Progenitor cell of endocrine pancreas (in vitro differentiated cells): ENCODE measurements at regions not wholly inside any gene's neighbourhood (a gene's known extent, or its start where the extent isn't known, plus 50 kb on each side); places are given as distances from the start of the nearest gene placed in this dataset.
"Not testable (repeated sequence)": the region's sequence is repeated elsewhere in the genome, so short reads cannot be mapped to it uniquely, and the experiment has no call there.

Experiments
- DNase-seq: peaks from one replicate; pipeline ENCODE4 v3.0.0; 2021; ENCODE audit warnings: low spot score; ENCODE audit not compliant: unreplicated experiment
- H3K27ac Mint-ChIP-seq: 2 replicates; pipeline ENCODE4 v1.8.0; 2021; ENCODE audit warnings: mild to moderate bottlenecking, moderate library complexity, mixed read lengths
- H3K27me3 Mint-ChIP-seq: 2 replicates; pipeline ENCODE4 v1.8.0; 2021; ENCODE audit warnings: mixed read lengths
- H3K36me3 Mint-ChIP-seq: 2 replicates; pipeline ENCODE4 v1.8.0; 2022; ENCODE audit warnings: mixed read lengths; ENCODE audit not compliant: insufficient read depth
- H3K4me1 Mint-ChIP-seq: 2 replicates; pipeline ENCODE4 v1.8.0; 2021; ENCODE audit warnings: low read depth, mixed read lengths
- H3K4me3 Mint-ChIP-seq: 2 replicates; pipeline ENCODE4 v1.8.0; 2021; ENCODE audit warnings: low read depth, mild to moderate bottlenecking, moderate library complexity, mixed read lengths
- H3K9me3 Mint-ChIP-seq: 2 replicates; pipeline ENCODE4 v1.8.0; 2021; ENCODE audit warnings: low read depth, mixed read lengths
- CTCF ChIP-seq: fragments of 200-600 bp; sonication (generic); IDR thresholded peaks from one replicate; pipeline ENCODE4 v1.5.0; 2021; ENCODE audit warnings: antibody characterized with exemption, mild to moderate bottlenecking; ENCODE audit not compliant: unreplicated experiment

- H3K27me3 Mint-ChIP-seq: no peaks in the 10 kb centered on the region
- H3K9me3 Mint-ChIP-seq: peaks cover 4% of the 10 kb centered on the region
- H3K36me3 Mint-ChIP-seq: no peaks in the 10 kb centered on the region
Observed at GRCh38 chr7:91780521-91780920, 100.0 kb downstream of the MTERF1 start.

GRCh38 chr7:91784469-91784868, 96.0 kb downstream of the MTERF1 start:
- H3K4me3 Mint-ChIP-seq: no peak overlapping the region
- no peaks in the 10 kb centered on the region for H3K36me3 Mint-ChIP-seq
- no peaks in the 10 kb centered on the region for H3K4me1 Mint-ChIP-seq
- peak; percentile 49 for TF ChIP-seq CTCF
- DNase-seq: no peak
- no peaks in the 10 kb centered on the region for H3K27me3 Mint-ChIP-seq
- H3K9me3 Mint-ChIP-seq: no peaks in the 10 kb centered on the region
- no peak overlapping the region for H3K27ac Mint-ChIP-seq

More at GRCh38 chr7:91780521-91780920, 100.0 kb downstream of the MTERF1 start:
- TF ChIP-seq CTCF: no peak
- peaks cover 9% of the 10 kb centered on the region for H3K4me1 Mint-ChIP-seq
- DNase-seq: no peak
- no peak overlapping the region for H3K4me3 Mint-ChIP-seq
- H3K27ac Mint-ChIP-seq: no peak overlapping the region

GRCh38 chr7:91787931-91788330, 92.6 kb downstream of the MTERF1 start:
- Mint-ChIP-seq H3K9me3 (peaks cover 3% of the 10 kb centered on the region), H3K4me1 (no peaks in the 10 kb centered on the region), H3K4me3 (no peak overlapping the region), H3K27me3 (no peaks in the 10 kb centered on the region), H3K36me3 (no peaks in the 10 kb centered on the region), H3K27ac (no peak overlapping the region)
- no peak for DNase-seq
- TF ChIP-seq CTCF: no peak

GRCh38 chr7:91789086-91789485, 91.4 kb downstream of the MTERF1 start:
- H3K4me3 Mint-ChIP-seq: no peak overlapping the region
- H3K4me1 Mint-ChIP-seq: no peaks in the 10 kb centered on the region
- H3K27me3 Mint-ChIP-seq: no peaks in the 10 kb centered on the region
- H3K36me3 Mint-ChIP-seq: no peaks in the 10 kb centered on the region
- H3K27ac Mint-ChIP-seq: no peak overlapping the region
- DNase-seq: no peak
- peaks cover 9% of the 10 kb centered on the region for H3K9me3 Mint-ChIP-seq
- no peak for TF ChIP-seq CTCF

GRCh38 chr7:91789558-91789957, 90.9 kb downstream of the MTERF1 start:
- no peak for TF ChIP-seq CTCF
- Mint-ChIP-seq H3K4me1 (no peaks in the 10 kb centered on the region), H3K36me3 (no peaks in the 10 kb centered on the region), H3K27ac (no peak overlapping the region), H3K4me3 (no peak overlapping the region), H3K9me3 (peaks cover 9% of the 10 kb centered on the region), H3K27me3 (no peaks in the 10 kb centered on the region)
- no peak for DNase-seq

- not testable (repeated sequence) for H3K4me3 Mint-ChIP-seq, H3K27ac Mint-ChIP-seq, H3K27me3 Mint-ChIP-seq, H3K4me1 Mint-ChIP-seq, H3K36me3 Mint-ChIP-seq, DNase-seq
- H3K9me3 Mint-ChIP-seq: peaks cover 12% of the 10 kb centered on the region
Observed at GRCh38 chr7:91790646-91791045, 89.9 kb downstream of the MTERF1 start.
